HG02763 (cell line): ENCODE measurements at regions not wholly inside any gene's neighbourhood (a gene's known extent, or its start where the extent isn't known, plus 50 kb on each side); places are given as distances from the start of the nearest gene placed in this dataset.

Experiments used
- ATAC-seq: cut with Tn5 transposase; IDR thresholded peaks from one replicate; pipeline ENCODE4 v1.9.1; 2021; ENCODE audit warnings: mild to moderate bottlenecking, moderate library complexity; ENCODE audit not compliant: unreplicated experiment

DNA sequence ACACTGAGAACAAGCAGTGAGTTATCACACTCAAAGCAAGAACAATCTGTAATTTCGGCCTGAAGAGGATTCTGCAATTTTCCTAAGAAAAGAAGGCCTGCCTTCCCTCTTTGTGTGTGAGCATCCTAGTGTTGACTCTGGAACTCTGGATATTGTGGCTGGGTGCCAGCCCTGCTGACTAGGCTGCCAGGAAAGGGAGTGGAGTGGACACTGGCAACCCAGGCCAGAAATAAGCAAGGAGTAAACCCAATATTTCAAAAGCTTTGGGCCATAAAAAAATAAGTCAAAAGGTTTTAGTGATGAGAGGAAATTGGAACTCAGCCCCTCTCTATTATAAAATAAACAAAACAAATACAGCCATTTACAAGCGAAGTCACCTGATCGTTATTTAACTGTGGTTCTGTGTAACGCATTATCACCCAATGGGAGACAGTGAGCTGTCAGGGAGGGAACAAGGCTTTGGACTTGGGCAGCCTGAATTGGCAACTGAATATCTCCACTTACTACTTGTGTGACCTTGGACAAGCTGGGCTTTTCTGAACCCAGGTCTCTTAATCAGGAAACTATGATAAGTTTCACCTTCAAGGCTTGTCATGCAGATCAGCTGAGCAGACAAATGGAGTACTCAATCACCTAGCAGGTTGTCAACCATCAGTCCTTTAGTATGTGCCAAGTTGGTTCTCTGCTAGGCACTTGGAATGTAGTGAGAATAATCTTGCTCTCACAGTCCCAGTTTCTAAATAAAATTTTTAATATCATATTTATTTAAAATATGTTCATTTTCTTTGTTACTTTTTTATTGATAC, 196.2 kb downstream of the PAX1 start:
- no peak for ATAC-seq

DNA sequence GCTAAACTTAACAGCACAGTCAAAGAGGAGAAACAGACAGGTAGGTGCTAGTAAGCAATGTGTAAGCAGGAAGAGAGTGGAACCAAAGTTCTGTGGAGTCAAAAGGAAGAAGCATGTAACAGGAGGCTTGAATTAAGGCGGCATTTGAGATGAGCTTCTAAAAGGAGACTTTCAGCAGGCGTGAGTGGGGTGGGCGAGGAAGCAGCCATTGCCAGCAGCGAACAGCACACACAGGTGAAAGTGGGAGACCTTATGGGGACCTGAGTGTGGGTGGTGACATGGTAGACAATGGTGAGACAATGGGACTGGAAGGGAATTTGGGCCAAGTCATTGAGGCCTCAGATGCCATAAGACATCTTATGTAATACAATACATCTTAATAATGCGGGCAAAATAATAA, 195.0 kb downstream of the PAX1 start:
- no peak for ATAC-seq

DNA sequence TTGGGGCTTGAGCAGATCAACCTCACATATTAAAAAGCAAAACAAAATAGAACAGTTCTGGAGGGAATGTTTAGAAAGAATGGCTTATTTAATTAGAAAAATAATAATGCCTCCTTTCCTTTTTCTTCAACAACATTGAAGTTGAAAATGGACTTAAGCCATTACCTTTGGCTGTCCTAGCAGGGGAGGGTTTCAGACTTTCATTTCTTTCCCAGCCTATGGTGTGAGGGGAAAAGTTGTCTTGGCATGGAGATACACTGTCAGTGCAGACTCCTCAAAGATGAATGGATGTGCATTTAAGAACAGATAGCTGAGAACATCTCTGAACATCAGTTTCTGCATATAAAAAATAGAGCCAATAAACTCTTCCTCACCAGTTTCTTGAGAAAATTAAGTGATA, 169.5 kb downstream of the PAX1 start:
- ATAC-seq: no peak

DNA sequence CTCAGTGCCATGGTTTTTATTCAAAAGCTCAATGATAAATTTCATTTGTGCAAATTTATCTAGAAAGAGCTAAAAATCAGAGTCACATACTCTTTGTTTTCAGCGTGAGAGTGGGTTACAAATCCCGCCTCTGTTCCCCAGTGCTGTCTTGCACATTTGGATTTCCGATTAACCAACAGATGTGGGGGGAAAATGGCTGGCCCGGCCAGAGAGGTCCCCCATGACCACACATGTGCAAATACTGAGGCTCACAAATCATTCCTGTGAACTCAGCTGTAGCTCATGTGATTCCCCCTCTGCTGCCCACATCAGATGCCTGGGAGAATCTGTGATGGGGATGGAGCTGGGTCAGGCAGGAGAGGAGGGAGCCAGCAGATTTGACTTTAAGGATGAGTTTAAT, 168.7 kb downstream of the PAX1 start:
- no peak for ATAC-seq

DNA sequence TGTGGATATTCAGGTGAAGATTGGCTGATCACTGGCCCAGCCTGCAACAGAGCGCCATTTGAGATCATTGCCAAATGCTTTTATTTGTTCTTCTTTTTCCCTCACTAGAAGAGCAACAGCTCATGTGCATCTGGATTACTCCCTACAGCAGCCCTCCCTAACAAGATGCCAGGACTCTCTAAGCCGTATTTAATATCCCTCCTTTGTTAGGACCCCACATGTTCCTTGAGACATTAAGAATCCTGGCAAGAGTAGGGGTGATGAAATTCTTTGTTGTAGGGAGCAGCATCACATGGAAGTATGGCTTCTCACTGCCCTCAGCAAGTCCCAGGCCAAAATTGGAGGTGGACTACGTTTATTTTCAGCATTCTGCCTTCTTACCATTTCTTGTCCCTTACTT, 167.8 kb downstream of the PAX1 start:
- ATAC-seq: no peak

DNA sequence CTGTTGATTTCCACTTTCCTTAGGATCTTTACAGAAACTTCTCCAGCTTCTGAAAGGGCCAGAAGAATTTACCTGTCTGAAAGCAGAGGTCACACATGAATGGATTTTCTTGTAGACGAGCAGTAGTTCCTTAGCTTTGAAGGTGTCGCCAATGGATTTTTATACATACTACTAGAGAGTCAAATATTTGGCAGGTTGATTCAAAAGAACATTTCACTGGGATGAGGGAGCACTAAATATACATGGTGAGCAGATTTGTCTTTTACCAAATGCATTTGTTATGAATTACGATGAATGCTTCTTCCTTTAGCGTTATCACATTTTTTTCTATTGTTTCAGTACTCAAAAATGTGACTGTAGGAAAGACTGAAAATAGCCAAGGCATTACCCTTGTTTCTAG, 162.3 kb downstream of the PAX1 start:
- no peak for ATAC-seq

DNA sequence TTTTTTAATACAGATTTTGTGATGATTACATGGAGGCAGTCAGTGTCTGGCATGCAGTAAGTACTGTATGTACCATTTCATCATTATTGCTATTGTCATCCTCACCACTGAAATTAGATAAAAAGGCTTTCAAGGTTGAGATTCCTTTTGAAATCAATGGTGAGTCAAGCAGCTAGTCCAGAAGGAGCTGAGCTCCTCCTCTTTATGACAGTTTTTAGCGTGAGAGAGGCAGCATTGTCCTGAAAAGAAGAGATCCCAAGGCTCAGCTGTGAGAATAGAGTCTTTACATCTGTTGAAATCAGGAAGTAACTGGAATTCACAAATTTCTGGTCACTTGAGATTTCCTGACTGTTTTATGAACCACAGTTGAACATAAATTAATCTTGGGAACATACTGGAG, 161.9 kb downstream of the PAX1 start:
- ATAC-seq: no peak

DNA sequence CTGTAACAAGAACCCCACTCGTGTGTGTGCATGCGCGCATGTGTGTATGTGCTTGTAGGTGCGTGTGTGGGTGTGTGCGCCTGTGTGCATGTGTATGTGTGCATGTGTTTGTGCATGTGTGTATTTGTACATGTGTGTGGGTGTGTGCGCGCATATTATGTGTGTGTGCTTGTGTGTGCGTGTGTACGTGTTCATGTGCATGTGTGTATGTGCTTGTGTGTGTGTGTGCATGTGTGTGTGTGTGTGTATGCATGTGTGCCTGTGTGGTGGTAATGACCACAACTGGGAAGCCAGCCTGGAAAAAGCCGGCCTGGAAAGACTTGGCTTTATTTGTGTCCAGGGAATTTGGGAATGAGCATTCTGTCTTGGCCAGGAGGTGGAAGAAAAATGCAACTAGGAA, 157.5 kb downstream of the PAX1 start:
- no peak for ATAC-seq

DNA sequence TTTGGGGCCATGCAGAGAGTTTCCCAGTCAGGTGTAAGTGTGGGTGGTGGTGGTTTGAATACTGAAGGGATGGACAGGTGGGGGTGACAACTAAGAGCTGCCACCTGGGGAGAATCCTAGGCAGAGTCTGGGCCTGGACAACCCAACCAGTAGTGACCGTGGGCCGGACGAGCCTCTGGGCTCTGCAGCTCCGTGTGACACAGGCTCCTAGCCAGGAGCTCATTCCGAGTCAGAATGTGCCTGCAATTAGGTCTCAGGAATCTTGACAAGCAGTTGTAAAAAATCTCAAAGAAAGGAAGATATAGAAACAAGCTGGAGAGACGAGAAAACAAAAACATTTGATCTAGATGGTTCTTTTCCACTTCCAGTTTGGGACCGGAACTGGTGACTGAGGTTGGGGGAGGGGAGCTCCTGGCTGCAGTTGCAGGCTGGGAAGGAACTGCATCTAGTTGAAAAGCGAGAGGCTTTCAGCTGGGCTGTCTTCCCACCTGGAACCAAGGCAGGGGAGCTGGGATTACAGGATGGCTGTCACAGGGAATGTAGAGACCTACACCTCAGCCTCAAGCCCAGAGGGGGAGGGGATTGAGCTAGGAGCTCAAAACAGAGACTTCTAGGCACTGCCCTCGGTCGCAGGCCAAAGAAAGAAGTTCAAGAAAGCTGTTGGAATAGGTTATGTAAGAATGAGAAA, 156.9 kb downstream of the PAX1 start:
- ATAC-seq: no peak

DNA sequence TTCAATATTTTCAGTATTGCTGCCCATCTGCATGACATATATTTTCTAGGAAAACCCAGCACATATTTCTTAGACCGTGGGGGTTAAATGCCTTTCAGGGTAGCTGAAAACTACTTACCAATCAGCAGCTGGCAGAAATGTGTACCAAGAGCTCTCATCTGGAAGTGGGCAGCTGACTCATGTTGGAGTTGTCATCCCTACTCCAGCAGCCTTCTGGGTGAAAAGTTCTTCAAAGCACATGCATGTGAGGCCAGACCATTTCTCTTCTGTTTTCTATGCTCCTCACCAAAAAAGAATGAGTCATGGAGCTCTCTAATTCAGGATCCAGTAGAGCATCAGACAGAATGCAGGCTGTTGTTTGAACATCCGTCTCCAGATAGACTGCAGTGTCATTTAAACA, 135.5 kb downstream of the PAX1 start:
- no peak for ATAC-seq

DNA sequence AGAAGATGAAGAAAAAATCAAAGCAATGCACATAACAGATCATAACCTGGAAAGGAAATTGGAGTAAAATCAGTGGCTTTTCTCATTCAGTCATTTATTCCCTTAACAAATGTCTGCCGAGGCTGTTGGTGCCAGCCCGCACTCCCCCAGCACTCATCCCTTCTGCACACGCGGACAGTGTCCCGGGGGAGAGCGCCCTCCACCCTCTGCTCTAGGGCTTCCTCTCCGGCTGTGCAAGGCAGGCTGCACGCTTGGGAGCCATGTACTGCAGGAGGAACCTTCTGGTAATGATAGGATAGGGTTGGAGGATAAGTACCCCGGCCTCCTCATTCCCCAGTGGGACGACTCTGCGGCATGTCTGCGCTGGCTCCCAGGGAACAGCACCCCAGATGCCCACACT, 134.5 kb downstream of the PAX1 start:
- no peak for ATAC-seq

DNA sequence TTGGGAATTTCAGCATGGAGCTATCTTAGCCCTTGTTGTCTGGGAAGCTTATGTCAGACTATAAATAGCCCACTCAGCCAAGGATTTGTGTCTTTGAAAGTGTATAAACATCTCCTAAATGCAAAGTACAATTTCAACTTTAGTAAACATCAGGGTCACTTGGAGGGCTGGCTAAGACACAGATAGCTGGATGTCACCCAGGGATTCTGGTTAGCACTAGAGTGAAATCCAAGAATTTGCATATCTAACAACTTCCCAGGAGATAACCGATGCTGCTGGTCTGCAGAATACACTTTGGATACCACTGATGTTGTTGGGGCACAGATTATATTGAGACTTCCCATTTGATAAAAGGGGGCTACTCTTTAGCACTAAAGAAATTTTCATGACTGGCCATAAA, 130.9 kb downstream of the PAX1 start:
- ATAC-seq: no peak

DNA sequence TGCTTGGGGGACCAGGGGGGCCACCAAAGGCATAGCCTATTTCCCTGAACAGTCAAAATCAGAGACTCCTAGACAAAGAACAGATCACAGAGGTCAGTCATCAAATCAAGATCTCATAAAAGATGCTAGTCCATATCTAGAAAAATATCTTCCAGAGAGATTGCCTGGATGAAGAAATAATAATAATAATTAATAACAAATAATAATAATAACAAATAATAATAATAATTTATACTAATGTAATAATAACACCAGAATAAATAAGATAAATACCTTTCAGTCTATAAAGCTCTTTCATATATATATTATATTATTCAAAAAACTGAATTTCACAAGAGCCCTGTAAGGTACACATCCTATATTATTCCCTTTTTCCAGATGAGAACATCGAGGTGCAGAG, 129.6 kb downstream of the PAX1 start:
- ATAC-seq: no peak

DNA sequence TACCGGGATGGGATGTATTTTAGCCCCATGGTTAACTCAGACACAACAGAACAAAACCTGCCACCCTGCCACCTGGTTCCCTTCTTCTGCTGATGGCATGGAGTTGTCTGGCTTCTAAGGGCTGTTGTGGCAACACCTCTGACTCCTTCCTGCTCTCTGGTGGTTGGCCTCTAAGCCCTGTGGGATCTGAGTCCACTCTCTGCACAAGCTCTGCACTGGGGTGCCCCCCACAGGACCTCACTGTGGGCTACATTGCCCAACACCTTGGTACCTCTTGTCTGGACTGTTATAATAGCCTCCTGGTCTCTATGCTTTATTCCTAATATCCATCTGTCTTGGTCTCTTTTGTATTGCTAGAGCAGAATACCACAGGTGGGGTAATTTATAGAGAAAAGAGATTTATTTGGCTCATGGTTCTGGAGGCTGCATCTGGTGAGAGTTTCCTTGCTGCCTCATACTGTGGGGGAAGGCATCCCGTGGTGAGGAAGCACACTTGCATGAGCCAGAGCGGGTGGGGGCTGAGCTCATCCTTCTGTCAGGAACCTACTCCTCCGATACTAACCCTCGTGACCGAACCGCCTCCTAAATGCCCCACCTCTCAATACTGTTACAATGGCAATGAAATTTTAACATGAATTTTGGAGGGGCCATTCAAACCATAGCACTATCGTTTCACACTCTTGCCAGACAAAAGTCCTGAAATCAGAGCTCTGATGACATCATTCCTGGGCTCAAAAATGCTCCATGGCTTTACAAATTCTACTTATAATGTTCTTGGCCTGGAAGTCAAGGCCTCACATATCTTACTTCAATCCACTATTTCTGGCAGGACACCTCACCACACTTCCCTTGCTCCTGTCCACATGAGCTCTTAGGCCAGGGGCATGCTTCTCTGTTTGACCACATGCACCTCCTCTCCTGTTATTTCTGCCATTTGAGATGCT, 127.2 kb downstream of the PAX1 start:
- ATAC-seq: no peak

DNA sequence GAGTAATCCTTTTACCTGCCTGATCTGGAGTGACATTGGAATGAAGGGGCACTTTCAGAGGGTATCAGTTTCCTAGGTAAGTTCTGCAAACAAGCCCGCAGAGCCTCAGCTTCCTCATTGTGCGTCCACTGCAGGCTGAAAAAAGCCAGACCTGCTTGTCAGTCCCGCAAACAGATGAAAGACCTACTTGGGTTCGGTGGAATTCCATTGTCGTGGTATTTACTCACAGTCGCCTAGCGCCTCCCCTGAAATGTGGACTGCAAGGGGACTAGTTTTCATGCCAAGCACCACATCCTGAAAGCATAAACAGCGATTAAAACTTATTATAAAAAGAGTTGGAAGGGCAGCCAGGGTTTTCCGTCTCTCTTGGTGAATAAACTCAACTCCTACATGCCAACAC, 121.5 kb downstream of the PAX1 start:
- no peak for ATAC-seq

DNA sequence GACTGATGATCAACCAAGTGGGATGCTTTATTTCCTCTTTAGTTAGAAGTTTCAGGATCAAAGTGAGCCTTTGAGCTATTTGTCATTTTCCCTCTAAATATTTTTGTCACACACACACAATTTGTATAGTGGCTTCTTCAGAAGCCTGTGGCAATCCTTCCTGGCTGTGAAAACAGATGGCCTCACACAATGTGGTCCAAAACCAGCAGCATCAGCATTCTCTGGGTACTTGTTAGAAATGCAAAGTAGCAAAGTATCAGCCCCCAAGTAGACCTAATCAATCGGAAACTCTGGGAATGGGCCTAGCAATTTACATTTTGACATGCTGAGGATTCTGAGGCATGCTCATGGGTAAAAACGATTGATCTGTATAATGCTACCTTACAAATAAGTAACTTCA, 115.9 kb downstream of the PAX1 start:
- ATAC-seq: no peak

DNA sequence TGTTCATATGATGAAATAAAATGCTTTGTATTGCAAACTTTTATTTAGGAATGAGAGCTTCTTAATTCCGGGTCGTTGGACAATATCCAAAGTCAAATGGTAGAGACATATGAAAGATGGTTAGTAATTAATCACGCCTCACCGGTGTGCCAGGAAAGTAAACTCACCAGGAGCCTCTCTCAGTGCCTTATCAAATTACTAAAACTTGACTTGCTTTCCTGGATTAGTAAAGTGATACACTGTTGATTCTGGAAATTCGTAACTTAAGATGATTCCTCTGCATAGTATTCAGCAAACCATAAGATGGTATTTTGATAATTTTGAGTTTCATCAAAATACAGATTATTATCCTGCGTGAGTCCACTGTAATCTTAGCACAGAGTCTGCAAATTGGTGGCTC, 115.2 kb downstream of the PAX1 start:
- ATAC-seq: no peak

DNA sequence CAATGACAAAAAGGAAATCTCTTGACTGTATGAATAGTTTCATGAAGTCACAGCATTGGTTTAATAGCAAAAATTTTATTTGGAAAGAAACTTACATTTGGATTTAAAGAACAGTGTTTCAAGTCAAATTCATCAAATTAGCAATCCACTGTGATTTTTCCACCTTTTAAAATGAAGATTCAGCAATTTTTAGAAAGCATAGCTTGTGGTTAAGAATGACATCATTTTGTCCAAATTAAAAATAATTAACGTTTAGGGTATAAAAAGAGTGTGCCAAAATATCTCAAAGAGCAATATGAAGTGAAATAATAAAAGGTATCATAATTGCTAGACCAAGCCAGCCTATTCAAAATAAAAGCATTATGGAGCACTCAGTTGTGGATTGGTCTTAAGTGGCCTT, 114.6 kb downstream of the PAX1 start:
- no peak for ATAC-seq

DNA sequence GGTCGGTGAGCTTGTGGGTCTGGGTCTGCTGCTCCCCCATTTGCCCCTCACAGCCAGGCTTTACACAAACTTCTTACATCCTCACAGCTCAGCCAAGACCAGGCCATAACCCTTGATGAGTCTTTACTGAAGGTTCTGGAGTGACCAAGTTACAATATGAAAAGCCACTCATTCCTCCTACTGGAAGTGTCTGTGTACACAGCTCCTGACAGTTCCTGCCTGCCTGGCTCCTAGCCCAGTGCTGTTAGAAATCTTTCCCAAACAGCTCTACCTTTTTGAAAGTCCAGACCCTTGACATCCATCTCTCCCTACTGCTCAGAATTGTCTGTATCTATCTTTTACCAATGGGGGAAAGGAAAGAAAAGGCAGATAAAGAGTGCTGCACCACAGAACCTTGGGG, 106.9 kb downstream of the PAX1 start:
- no peak for ATAC-seq

DNA sequence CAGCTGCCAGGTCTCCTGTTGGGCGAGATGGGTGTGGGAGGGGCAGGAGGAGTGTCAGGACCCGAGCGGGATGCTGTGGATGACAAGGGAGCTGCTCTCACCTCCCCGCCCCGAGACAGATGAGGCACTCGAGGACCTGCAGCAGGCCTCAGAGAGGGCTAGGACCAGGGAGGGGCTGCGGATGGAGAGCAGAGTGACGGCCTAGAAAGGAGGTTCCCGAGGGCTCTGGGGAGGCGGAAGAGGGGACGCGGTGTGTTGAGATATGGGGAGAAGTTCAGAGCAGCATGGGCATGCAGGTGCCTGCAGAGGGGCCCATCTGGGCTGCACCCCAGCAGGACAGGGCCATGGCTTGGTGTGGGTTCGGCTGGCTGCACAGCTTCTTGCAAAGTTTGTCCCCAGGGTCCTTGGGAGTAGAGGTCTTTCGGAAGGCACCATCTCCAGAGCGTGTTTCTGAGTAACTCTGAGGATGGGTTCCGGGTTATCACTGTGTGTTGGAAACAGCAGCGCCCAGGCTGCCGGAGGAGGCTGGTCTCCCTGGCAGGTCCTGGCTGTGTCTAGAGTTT, 104.6 kb downstream of the PAX1 start:
- no peak for ATAC-seq
